GM12891 (cell line): ENCODE measurements at regions not wholly inside any gene's neighbourhood (a gene's known extent, or its start where the extent isn't known, plus 50 kb on each side); places are given as distances from the start of the nearest gene placed in this dataset.

Source experiments
- PAX5 ChIP-seq: IDR thresholded peaks from 2 replicates; pipeline ENCODE4 v1.6.1; 2011; ENCODE audit warnings: low read length, moderate library complexity, mild to moderate bottlenecking; ENCODE audit not compliant: insufficient read depth, severe bottlenecking
- POLR2A ChIP-seq: IDR thresholded peaks from 2 replicates; pipeline ENCODE4 v1.6.1; 2011; ENCODE audit warnings: low read depth, low read length, control low read depth
- POLR2AphosphoS5 ChIP-seq: IDR thresholded peaks from 2 replicates; pipeline ENCODE4 v1.6.1; 2011; ENCODE audit warnings: low read depth, low read length, control low read depth
- SPI1 ChIP-seq: IDR thresholded peaks from 2 replicates; pipeline ENCODE4 v1.6.1; 2011; ENCODE audit warnings: low read depth, low read length, control low read depth
- TAF1 ChIP-seq: IDR thresholded peaks from 2 replicates; pipeline ENCODE4 v1.6.1; 2011; ENCODE audit warnings: low read depth, low read length, control low read depth

DNA sequence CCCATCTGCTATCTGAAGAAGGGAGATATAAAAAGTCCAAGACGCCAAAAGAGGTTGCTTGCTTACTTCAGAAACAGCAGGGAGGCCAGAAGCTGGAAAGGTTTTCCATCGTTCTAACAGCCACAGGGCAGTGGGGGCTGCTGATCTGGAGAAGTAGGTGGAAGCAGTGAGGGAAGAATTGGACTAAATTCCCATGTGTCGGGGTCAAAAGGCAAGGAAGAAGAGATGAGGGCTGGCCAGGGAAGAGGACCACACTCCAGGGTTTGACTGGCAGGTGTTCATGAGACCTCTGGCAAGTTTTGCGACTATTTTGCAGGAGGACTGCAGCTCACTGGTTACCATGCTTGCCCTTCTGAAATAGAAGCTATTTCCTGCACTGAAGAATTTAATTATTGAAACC is 91.0 kb downstream of the SCG2 start:
- TF ChIP-seq POLR2A (no peak), POLR2AphosphoS5 (no peak), PAX5 (no peak), TAF1 (no peak), SPI1 (no peak)
